ENCODE measurements at regions not wholly inside any gene's neighbourhood (a gene's known extent, or its start where the extent isn't known, plus 50 kb on each side); places are given as distances from the start of the nearest gene placed in this dataset.

DNA sequence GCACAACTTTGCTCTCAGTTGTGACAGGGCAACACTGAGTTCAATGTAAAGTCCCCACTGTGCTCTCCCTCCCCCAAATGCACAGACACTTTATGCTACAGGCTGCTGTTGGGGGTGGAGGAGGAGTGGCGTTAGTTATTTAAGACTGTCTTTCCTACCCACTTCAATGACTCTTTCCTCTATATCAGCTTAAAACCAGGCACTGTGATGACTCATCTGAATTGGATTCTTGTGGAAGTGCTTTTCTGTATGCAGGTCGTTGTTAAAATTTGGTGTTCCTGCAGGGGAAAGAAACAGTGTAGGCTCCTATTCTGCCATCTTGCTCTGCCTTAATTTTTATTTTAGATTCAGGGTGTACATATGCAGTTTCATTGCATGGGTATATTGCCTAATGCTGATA, 1157.2 kb upstream of the ADGRL3 start:
- DNase-seq: no peak

DNA sequence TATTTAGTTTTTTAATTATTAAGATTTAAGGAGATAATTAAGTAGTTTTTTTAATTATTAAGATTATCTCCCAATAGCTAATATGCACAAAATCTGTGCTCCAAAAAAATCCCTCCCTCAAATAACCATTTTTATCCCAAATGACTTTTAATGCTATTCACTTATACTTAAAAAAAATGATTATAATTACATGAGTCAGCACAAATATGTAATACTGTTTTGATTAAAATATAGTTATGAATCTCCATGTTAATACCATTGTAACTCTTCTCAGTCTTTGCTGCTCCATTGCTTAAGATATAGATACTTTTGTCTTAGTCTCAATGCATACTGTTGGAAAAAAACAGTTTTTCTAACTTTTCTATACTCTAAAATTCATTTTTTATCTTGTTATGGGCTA, 1121.1 kb upstream of the ADGRL3 start:
- no peak for DNase-seq

DNA sequence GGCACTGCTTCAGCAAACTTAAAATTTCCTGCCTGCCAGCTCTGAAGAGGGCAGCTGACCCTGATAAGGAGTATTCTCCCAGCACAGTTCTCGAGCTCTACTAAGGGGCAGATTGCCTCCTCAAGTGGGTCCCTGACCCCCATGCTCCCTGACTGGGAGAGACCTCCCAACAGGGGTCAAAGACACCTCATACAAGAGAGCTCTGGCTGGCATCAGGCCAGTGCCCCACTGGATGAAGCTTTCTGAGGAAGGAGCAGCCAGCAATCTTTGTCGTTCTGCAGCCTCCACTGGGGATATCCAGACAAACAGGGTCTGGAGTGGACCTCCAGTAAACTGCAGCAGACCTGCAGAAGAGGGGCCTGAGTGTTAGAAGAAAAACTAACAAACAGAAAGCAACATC, 1118.3 kb upstream of the ADGRL3 start:
- no peak for DNase-seq

GRCh38 chr4:60088807-60089486, 1111.2 kb upstream of the ADGRL3 start:
- no peak for DNase-seq

DNA sequence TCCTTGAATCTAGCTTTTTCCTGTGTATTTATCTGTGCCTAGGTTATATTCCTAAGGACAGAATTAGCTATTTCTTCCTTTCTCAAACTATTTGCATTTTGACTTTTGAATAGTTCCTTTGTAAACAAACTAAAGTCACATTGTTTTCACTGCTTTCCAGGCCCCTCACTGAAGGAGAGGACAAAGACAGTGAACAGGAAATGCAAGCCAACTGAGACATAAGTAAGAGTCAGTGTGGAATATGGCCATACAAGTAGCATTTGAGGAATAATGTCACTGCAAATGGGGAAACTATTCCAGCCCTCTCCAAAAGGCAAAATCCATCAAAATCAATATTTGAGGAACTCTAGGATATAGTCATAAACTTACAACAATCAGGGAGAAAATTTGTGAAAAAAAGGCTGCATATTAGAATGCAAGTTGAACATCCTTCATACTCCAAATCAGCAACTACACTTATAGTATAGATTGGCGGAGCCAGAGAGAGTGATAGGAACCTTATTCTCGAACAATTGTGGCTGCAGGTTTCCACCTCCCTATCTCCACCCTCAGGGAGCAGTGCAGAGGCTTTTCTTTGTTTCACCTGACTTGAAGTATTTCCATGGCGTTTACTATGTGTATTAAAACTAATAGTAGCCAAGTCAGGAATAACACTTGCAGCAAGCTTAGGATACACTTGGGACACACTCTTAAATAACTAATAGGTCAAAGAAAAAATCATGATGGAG, 1110.4 kb upstream of the ADGRL3 start:
- DNase-seq: no peak

GRCh38 chr4:60096676-60097075, 1103.5 kb upstream of the ADGRL3 start:
- DNase-seq: no peak

DNA sequence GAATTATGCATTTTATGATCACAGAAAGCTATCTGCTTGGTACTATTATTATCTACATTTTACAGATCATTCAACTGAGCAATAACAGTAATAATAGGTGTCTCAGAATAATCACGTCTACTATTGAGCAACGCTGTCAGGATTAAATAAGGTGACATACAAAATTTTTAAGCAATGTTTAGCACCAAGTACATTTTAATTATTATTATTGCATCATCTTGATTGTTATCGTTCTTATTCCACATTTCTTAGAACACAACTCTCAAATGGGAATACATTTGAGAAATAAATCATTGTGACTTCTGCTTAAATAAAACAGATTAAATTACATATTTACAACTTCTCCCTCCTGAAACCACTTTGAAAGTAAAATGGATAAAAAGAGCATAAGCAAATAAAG, 1083.5 kb upstream of the ADGRL3 start:
- DNase-seq: no peak

DNA sequence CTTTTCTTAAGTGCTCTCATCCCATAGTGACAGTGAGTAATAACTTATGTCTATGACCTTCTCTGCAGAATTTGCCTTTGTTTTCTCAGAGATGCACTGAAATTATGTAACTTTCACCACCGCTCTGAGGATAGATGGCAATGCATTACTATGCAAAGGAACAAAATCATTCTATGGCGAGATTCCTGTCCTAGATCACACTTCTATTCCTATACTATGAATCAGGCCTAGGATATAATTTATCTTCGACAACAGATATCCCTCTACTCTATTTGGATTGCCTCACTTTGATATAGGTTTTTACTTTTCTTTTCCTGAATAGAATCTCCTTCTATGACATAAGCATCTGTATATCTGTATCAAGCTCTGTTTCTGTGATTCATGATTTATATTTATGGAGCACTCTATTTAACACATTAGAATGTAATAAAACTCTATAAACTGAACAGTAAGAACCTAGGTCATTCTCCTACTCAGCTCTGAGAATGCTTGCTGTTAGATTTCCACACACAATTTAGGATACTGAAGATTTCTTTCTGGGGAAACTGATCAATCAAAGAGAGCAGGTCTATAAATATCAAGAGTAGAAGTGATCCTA, 1082.3 kb upstream of the ADGRL3 start:
- no peak for DNase-seq

GRCh38 chr4:60122820-60123219, 1077.3 kb upstream of the ADGRL3 start:
- DNase-seq: no peak

DNA sequence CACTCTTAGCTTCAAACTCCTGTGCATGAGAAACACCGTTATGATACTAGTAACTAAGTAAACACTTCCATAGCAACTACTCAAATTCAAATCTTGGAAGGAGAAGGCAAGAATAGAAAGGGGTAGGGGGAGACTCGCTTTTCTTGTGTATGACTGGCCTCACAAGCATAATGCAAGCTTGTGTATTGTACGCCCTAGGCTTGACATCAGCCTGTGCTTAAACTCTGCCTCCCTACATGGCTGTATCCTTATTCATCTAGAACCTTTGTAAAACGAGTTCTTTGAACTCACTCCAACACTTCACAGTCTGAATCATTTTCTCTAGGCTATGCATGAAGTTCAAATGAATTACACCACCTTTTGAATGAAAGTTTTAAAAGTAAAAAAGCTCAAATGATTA, 1071.2 kb upstream of the ADGRL3 start:
- DNase-seq: no peak

DNA sequence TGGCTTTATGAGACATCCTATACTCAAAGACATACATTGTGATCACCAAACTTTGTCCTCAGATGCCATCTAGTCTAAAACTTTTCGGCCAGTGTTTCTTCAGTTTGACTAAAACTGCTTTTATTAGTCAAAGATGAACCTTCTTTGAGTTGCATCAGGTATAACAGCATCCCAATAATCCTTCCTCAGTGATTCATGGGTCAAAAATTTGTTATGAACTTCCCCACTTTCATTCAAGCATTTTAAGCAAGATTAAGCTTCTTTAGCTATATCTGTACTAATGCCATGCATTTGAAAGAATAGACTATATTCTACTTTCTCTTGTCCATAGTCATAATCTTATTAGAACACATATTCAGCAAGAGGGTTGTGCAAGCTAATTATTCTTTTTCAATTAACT, 1070.4 kb upstream of the ADGRL3 start:
- no peak for DNase-seq

DNA sequence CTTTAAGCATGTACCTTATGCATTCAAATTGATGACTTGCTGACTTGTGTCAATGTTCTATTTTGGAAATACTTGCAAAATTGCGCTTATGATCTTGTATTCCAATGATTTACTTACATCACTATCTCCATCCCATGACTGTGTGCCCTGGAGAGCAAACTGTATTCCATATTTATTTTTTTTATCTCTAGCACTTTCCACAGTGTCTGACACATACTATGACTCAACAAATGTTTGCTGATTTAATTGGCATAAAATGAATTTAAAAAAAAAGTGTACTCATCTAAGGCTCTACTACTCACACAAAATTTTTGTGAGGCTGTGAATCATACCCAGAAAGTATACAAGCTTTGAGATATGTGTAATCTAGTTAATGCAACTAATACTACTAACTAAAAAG, 1066.8 kb upstream of the ADGRL3 start:
- DNase-seq: no peak

DNA sequence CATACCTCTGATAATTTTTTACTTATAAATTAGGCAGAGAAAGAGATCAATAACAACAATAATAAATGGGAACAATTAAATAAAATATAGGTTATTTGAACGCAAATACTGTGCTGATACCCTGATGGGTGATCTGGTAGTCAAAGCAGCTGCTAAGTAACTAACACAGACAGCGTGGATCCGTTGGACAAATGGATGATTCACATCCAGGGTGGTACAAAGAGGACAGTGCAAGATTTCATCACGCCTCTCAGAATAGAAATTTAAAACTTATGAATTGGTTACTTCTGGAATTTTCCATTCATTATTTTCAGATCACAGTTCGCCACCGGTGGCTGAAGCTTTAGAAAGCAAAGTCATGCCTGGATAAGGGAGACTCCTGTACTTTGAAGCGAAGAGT, 1066.0 kb upstream of the ADGRL3 start:
- no peak for DNase-seq

DNA sequence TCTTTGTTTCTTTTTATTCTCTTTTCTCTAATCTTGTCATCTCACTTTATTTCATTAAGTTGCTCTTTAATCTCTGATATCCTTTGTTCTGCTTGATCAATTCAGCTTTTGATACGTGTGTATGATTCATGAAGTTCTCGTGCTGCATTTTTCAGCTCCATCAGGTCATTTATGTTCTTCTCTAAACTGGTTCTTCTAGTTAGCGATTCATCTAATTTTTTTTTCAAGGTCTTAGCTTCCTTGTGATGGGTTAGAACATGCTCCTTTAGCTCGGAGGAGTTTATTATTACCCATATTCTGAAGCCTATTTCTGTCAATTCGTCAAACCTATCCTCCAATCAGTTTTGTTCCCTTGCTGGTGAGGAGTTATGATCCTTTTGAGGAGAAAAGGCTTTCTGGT, 1045.0 kb upstream of the ADGRL3 start:
- DNase-seq: no peak

DNA sequence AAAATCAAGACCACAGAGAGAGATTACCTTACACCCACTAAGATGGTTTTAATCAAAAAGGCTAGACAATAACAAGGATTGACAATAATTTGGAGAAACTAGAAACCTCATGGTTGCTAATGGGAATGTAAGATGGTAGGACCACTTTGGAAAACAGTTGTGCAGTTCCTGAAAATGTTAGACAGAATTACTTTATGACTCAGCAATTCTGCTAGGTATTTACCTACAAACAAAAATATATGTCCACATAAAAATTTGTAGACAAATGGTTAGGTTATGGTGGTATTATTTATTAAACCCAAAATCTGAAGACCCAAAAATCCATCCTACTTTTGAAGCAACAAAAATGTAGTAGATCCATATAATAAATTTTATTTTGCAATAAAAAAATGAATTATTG, 1027.0 kb upstream of the ADGRL3 start:
- DNase-seq: no peak

- no peak for DNase-seq
Observed at GRCh38 chr4:60173718-60174117, 1026.4 kb upstream of the ADGRL3 start.

- no peak for DNase-seq
Observed at GRCh38 chr4:60175241-60175640, 1024.9 kb upstream of the ADGRL3 start.

- DNase-seq: no peak
Observed at GRCh38 chr4:60187428-60187827, 1012.7 kb upstream of the ADGRL3 start.

- DNase-seq: no peak
Observed at GRCh38 chr4:60189286-60189685, 1010.8 kb upstream of the ADGRL3 start.

DNA sequence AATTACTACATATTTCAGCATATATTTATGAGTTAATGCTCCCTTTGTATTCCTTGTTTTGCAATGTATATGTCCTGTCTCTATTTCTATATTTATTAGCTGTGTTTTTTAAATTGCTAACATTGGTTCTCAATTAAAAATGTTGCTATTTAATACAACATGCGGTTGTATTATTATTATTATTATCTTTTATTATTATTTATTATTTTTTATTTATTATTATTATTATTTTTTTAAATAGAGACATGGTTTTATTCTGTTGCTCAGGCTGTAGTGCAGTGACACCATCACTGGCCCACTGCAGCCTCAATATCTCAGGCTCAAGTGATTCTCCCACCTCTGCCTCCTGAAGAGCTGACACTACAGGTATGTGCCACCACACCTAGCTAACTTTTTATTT, 1005.9 kb upstream of the ADGRL3 start:
- DNase-seq: no peak

DNA sequence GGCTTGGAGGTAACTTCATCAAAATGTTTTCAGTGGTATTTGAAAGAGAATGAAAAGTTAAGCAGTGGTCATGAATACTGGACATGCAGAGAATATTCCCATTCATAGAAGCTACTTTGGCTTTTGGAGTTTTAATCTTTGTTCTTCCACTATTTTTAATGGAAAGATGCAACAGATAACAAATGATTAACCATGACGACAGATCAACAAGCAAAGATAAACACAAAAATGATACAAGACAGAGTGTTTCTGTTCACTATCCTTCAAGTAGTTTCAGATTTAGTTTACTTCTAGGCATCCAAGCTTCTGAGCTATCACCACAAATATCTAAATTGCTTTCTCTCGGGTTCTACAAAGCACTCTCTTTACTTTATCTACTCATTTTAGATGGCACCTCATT, 1004.9 kb upstream of the ADGRL3 start:
- no peak for DNase-seq

DNA sequence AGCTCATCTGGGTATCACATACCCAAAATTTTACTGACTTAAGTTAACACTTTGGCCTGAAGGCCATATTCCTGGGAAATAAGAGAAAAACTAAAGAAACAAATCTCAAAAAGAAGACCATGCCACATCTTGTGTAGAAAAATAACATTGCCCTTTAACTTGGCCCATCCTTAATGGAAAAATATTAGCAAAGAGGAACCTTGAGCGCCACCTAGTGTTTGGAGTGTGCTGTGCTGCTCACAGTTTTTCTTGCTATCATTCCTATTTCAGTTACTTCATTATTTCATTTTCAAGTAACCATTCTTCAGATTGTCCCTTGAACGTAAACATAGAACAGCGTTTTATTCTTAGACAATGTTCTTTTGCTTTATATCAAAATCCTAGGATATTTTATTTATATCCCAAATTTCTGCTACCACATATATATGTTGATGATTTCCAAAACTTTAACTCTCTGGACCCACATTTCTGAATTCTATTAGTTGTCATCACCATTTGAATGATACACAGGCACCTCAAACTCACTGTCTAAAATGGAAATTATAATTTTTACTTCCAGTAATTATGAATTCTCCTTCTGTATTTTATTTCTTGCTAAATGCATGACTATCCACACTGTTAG, 999.0 kb upstream of the ADGRL3 start:
- DNase-seq: peak; percentile 1

GRCh38 chr4:60209588-60209987, 990.5 kb upstream of the ADGRL3 start:
- DNase-seq: no peak

DNA sequence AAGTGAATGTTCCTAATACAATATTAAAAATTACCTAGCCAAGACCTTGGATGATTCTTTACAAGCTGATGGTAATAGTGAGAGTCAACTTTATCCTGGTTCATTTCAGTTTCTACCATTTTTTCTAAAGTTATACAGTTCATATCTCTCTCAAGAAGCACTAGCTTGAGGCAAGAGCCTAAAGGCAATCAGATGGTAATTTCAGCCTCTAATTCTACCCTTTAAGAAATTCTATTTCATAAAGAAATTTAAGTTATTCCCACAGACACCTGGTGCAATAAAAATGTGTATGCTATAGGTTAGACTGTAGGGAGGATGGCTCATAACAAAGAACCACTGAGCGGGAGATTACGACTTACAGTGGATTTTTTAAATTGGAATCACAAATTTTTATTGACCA, 984.2 kb upstream of the ADGRL3 start:
- no peak for DNase-seq

Measured in stimulated activated CD4-positive, alpha-beta T cell treated with anti-CD3 and anti-CD28 coated beads, Interleukin-12 subunit alpha, Interleukin-12 subunit beta, amount 100 ng/mL, for 4 hours (primary cell).